B cell (primary cell): ENCODE measurements at regions not wholly inside any gene's neighbourhood (a gene's known extent, or its start where the extent isn't known, plus 50 kb on each side); places are given as distances from the start of the nearest gene placed in this dataset.

Experiments used
- ATAC-seq: fragments of 200-7000 bp; cut with Tn5 transposase; one replicate; pipeline ENCODE4 v1.10.0; 2021; ENCODE audit warnings: low read depth, mild to moderate bottlenecking, moderate number of reproducible peaks, moderate library complexity
- CTCF ChIA-PET: fragments of 350-600 bp; sonication (Branson Sonifier 250); formaldehyde crosslinking; loops from one replicate; lab custom pipeline; 2021; ENCODE audit warnings: antibody characterized with exemption, inconsistent platforms; lab: Charles Lee
- POLR2A ChIA-PET: fragments of 350-600 bp; sonication (Branson Sonifier 250); formaldehyde crosslinking; loops from one replicate; lab custom pipeline; 2021; ENCODE audit warnings: antibody characterized with exemption; lab: Charles Lee
- DNase-seq: peaks from one replicate; pipeline ENCODE4 v3.0.0; 2013
- H2AFZ ChIP-seq: 2 replicates; pipeline ENCODE4 v1.6.1; 2012; ENCODE audit warnings: mild to moderate bottlenecking, low read depth, low read length; ENCODE audit not compliant: insufficient read depth, poor library complexity, severe bottlenecking
- H3K27ac ChIP-seq, 2 donors: 1 replicate in 1 of 2; 2 replicates in 1 of 2; pipeline ENCODE4 v1.5.1; 2012 to 2013; ENCODE audit warnings: low read length in 2 of 2, mild to moderate bottlenecking in 2 of 2, moderate library complexity in 1 of 2
- H3K27me3 ChIP-seq, 4 experiments: fragments of 200-600 bp in 1 of 4; sonication (generic) in 1 of 4; replicated peaks in 1 of 4; 1 replicate in 2 of 4; 2 replicates in 2 of 4; pipeline versions ENCODE4 v1.6.1 to v1.7.0; 2013 to 2016; ENCODE audit warnings: low read length in 3 of 4, mild to moderate bottlenecking in 2 of 4, mixed read lengths in 1 of 4, moderate library complexity in 1 of 4; ENCODE audit not compliant: insufficient read depth in 4 of 4, control insufficient read depth in 3 of 4; ENCODE audit errors: control extremely low read depth in 1 of 4
- H3K36me3 ChIP-seq, 2 experiments: replicated peaks in 1 of 2; 1 replicate in 1 of 2; 2 replicates in 1 of 2; pipeline versions ENCODE4 v1.6.1 to v1.7.1; 2013; ENCODE audit warnings: low read length in 1 of 2; ENCODE audit not compliant: insufficient read depth in 2 of 2, control insufficient read depth in 1 of 2; ENCODE audit errors: control extremely low read depth in 1 of 2, extremely low read depth in 1 of 2
- H3K4me1 ChIP-seq, 2 donors: fragments of 200-600 bp in 1 of 2; sonication (generic) in 1 of 2; 1 replicate in 1 of 2; 2 replicates in 1 of 2; pipeline versions ENCODE4 v1.5.1 to v1.6.1; 2013 to 2017; ENCODE audit warnings: low read length in 2 of 2; ENCODE audit not compliant: control insufficient read depth in 2 of 2, insufficient read depth in 2 of 2
- H3K4me2 ChIP-seq: replicated peaks from 2 replicates; pipeline ENCODE3; 2012; ENCODE audit warnings: mild to moderate bottlenecking, low read depth, low read length; ENCODE audit not compliant: poor library complexity, severe bottlenecking
- H3K4me3 ChIP-seq, 5 experiments: fragments of 200-600 bp in 1 of 5; sonication (generic) in 1 of 5; 1 replicate in 3 of 5; 2 replicates in 2 of 5; pipeline versions ENCODE4 v1.5.1 to v1.7.0; 2011 to 2016; ENCODE audit warnings: low read length in 4 of 5, mild to moderate bottlenecking in 4 of 5, low read depth in 2 of 5, control low read depth in 1 of 5, moderate library complexity in 1 of 5; ENCODE audit not compliant: insufficient read depth in 1 of 5; ENCODE audit errors: control extremely low read depth in 1 of 5, extremely low read depth in 1 of 5
- H3K79me2 ChIP-seq: fragments of 200-600 bp; sonication (generic); one replicate; pipeline ENCODE4 v1.6.0; 2016; ENCODE audit warnings: low read length; ENCODE audit not compliant: control insufficient read depth, insufficient read depth
- H3K9ac ChIP-seq: fragments of 200-600 bp; sonication (generic); 2 replicates; pipeline ENCODE4 v1.6.1; 2017; ENCODE audit warnings: mild to moderate bottlenecking, low read length, moderate library complexity
- H3K9me3 ChIP-seq, 3 donors: one replicate each; pipeline versions ENCODE4 v1.6.1 to v1.7.1; 2013; ENCODE audit warnings: low read length in 2 of 3; ENCODE audit not compliant: control insufficient read depth in 2 of 3, insufficient read depth in 1 of 3; ENCODE audit errors: control extremely low read depth in 1 of 3
- H4K20me1 ChIP-seq: 2 replicates; pipeline ENCODE4 v1.6.0; 2012; ENCODE audit warnings: mild to moderate bottlenecking, low read length; ENCODE audit not compliant: insufficient read depth, control insufficient read depth, poor library complexity, severe bottlenecking
- H3K27ac Mint-ChIP-seq: one replicate; pipeline ENCODE4 v1.8.0; 2021; ENCODE audit warnings: mixed read lengths
- H3K27me3 Mint-ChIP-seq: one replicate; pipeline ENCODE4 v1.8.0; 2021; ENCODE audit warnings: mixed read lengths
- H3K4me1 Mint-ChIP-seq: one replicate; pipeline ENCODE4 v1.8.0; 2021; ENCODE audit warnings: mixed read lengths
- H3K4me3 Mint-ChIP-seq: one replicate; pipeline ENCODE4 v1.8.0; 2021; ENCODE audit warnings: mixed read lengths
- H3K9me3 Mint-ChIP-seq: one replicate; pipeline ENCODE4 v1.8.0; 2022; ENCODE audit warnings: mixed read lengths; ENCODE audit not compliant: insufficient read depth
- EZH2 ChIP-seq: IDR thresholded peaks from 2 replicates; pipeline ENCODE4 v1.6.1; 2012; ENCODE audit warnings: borderline replicate concordance, low read depth, mild to moderate bottlenecking, moderate library complexity, low read length; ENCODE audit not compliant: insufficient read depth, poor library complexity, severe bottlenecking
- WGBS: methylation state at CpG from one replicate; pipeline ENCODE4 v1.1.5; 2013; ENCODE audit warnings: missing lambda C conversion rate; ENCODE audit not compliant: insufficient coverage; 5-methylcytosine and 5-hydroxymethylcytosine counted together
- intact Hi-C: fragments of 100-400 bp; cut with micrococcal nuclease; formaldehyde crosslinking; loops from one replicate; pipeline ENCODE4 v1.10.0; 2022
- TF ChIP-seq, protein P1 (sequence below): fragments of 200-600 bp; IDR thresholded peaks from one replicate; pipeline ENCODE4 v1.8.0; 2022; ENCODE audit warnings: antibody characterized with exemption, mild to moderate bottlenecking

DNA sequence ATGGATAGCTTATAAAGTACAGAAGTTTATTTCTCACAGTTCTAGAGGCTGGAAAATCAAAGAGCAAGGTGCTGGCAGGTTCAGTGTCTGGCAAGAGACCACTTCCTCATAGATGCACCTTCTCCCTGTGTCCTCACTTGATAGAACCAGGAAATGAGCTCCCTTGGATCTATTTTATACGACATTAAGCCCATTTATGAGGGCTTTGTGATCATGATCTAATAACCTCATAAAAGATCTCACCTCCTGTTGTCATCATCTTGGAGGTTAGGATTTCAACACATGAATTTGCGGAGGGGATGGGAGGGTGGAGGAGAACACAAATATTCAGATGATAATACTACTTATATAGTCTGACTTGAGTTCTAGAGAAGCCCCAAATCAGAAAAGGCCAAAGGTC, 222.1 kb upstream of the SNX7 start:
- no peak overlapping the region for H3K9ac ChIP-seq
- Mint-ChIP-seq H3K9me3 (no peaks in the 10 kb centered on the region), H3K4me3 (no peak overlapping the region), H3K27ac (no peak overlapping the region), H3K27me3 (no peaks in the 10 kb centered on the region), H3K4me1 (no peaks in the 10 kb centered on the region)
- WGBS = no CpG with 5 or more reads among the region's 2 CpGs
- no peak overlapping the region for H3K4me3 ChIP-seq
- ChIA-PET POLR2A (no interaction called here), CTCF (no interaction called here)
- no peaks in the 10 kb centered on the region for H4K20me1 ChIP-seq
- no peak for DNase-seq
- no peaks in the 10 kb centered on the region for H3K4me1 ChIP-seq
- H3K36me3 ChIP-seq = no peaks in the 10 kb centered on the region
- peaks cover 0 to 4% (median 0%) of the 10 kb centered on the region in 3 donors for H3K9me3 ChIP-seq
- no peak overlapping the region for H3K27ac ChIP-seq
- H3K79me2 ChIP-seq = no peaks in the 10 kb centered on the region
- H3K27me3 ChIP-seq = no peaks in the 10 kb centered on the region
- no peak overlapping the region for H2AFZ ChIP-seq
- ATAC-seq = no peak
- H3K4me2 ChIP-seq = no peak overlapping the region
- TF ChIP-seq EZH2 = no peak
- TF ChIP-seq, protein P1, sequence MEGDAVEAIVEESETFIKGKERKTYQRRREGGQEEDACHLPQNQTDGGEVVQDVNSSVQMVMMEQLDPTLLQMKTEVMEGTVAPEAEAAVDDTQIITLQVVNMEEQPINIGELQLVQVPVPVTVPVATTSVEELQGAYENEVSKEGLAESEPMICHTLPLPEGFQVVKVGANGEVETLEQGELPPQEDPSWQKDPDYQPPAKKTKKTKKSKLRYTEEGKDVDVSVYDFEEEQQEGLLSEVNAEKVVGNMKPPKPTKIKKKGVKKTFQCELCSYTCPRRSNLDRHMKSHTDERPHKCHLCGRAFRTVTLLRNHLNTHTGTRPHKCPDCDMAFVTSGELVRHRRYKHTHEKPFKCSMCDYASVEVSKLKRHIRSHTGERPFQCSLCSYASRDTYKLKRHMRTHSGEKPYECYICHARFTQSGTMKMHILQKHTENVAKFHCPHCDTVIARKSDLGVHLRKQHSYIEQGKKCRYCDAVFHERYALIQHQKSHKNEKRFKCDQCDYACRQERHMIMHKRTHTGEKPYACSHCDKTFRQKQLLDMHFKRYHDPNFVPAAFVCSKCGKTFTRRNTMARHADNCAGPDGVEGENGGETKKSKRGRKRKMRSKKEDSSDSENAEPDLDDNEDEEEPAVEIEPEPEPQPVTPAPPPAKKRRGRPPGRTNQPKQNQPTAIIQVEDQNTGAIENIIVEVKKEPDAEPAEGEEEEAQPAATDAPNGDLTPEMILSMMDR = no peak
- intact Hi-C loops = no loop called here

DNA sequence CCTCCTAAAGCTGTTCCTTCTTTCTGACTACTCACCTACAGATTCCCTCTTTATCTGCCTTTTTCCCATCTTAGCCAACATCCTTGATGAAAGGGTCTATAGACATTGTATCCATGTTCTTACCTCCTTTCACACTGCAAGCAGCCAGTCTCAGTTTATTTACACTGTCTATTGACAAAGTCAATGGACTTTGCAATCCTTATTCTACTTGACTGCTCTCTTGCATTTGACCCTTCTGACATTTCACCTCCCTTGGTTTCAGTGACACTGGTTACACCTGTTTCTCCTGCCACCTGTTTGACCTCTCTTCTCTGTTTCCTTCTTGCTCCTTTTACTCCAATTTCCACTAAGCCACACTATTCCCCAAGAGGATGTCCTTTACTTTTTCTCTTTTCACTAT, 224.0 kb upstream of the SNX7 start:
- POLR2A ChIA-PET = no interaction called here
- no peak for ATAC-seq
- H3K4me2 ChIP-seq = no peak overlapping the region

More for the DNA sequence above, 224.0 kb upstream of the SNX7 start:
- peaks cover 0 to 4% (median 0%) of the 10 kb centered on the region in 3 donors for H3K9me3 ChIP-seq
- no peak overlapping the region for H3K27ac ChIP-seq
- intact Hi-C loops = no loop called here
- CTCF ChIA-PET = no interaction called here
- no peaks in the 10 kb centered on the region for H3K4me1 ChIP-seq
- no peak overlapping the region for H3K27ac Mint-ChIP-seq
- no peak overlapping the region for H2AFZ ChIP-seq
- TF ChIP-seq, protein P1 = no peak
- no peak for TF ChIP-seq EZH2
- H3K79me2 ChIP-seq = no peaks in the 10 kb centered on the region
- no peaks in the 10 kb centered on the region for H3K9me3 Mint-ChIP-seq
- H3K4me3 Mint-ChIP-seq = no peak overlapping the region
- H3K27me3 ChIP-seq = no peaks in the 10 kb centered on the region
- H3K4me3 ChIP-seq = no peak overlapping the region
- H3K36me3 ChIP-seq = no peaks in the 10 kb centered on the region
- H3K9ac ChIP-seq = no peak overlapping the region
- DNase-seq = no peak
- H4K20me1 ChIP-seq = no peaks in the 10 kb centered on the region
- H3K27me3 Mint-ChIP-seq = no peaks in the 10 kb centered on the region
- H3K4me1 Mint-ChIP-seq = no peaks in the 10 kb centered on the region
